Lower leg skin (tissue), 3 donors: ENCODE measurements at regions not wholly inside any gene's neighbourhood (a gene's known extent, or its start where the extent isn't known, plus 50 kb on each side); places are given as distances from the start of the nearest gene placed in this dataset.

ENCODE experiments used
- POLR2A ChIP-seq, 2 donors: fragments of 450-650 bp; IDR thresholded peaks; one replicate each; pipeline ENCODE4 v1.6.1; 2016 to 2017; ENCODE audit warnings: antibody characterized with exemption in 2 of 2, mild to moderate bottlenecking in 1 of 2, moderate library complexity in 1 of 2
- TF ChIP-seq, protein P1 (sequence below), 3 donors: fragments of 450-650 bp; IDR thresholded peaks; one replicate each; pipeline ENCODE4 v1.5.1; 2016; ENCODE audit warnings: antibody characterized with exemption in 3 of 3, mild to moderate bottlenecking in 3 of 3, moderate library complexity in 2 of 3

DNA sequence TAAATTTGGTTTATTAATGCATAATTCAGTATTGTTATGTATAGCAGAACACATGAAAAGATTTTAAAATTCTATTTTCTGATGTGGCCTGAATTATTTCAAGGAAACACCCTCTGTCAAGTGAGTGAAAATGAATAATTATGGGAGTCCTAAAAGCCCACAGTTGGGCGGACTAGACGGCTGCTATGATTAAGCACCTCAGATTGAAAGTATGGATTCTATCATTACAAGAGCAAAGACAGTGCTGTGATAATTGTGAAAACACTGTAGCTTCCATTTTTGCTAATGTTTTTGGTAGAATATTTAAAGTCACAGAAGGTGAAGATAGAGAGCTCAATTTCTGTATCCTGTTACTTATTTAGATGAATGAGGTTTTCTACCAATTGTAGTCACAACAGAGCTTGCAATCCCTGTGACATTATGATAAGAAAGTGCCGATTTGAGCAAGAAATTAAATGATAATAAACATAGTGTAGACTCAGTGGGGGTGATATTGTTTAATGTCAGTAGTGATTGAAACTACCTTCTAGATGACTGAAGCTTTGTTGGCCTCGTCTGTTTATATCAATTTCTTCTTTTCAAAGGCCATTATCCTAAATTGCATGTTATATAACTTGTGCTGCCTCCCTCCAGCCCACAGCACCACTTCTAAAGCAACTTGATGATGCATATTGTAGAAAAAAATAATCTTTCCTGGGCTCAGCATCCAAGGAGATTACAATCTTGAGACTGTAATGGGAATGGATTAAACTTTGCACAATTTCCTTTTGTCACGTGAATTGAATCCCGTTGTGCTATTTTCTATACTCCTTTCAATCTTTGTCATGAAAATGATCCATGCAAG is 359.8 kb downstream of the BTG1 start:
- TF ChIP-seq, protein P1, sequence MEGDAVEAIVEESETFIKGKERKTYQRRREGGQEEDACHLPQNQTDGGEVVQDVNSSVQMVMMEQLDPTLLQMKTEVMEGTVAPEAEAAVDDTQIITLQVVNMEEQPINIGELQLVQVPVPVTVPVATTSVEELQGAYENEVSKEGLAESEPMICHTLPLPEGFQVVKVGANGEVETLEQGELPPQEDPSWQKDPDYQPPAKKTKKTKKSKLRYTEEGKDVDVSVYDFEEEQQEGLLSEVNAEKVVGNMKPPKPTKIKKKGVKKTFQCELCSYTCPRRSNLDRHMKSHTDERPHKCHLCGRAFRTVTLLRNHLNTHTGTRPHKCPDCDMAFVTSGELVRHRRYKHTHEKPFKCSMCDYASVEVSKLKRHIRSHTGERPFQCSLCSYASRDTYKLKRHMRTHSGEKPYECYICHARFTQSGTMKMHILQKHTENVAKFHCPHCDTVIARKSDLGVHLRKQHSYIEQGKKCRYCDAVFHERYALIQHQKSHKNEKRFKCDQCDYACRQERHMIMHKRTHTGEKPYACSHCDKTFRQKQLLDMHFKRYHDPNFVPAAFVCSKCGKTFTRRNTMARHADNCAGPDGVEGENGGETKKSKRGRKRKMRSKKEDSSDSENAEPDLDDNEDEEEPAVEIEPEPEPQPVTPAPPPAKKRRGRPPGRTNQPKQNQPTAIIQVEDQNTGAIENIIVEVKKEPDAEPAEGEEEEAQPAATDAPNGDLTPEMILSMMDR (IDR thresholded peaks at IDR 0.05) = no peak
- no peak for TF ChIP-seq POLR2A (IDR thresholded peaks at IDR 0.05)
